ENCODE measurements at regions not wholly inside any gene's neighbourhood (a gene's known extent, or its start where the extent isn't known, plus 50 kb on each side); places are given as distances from the start of the nearest gene placed in this dataset.

- DNase-seq (ENCODE audit: low read depth) = no peak
Measured at GRCh38 chr6:23927935-23928334, 198.1 kb upstream of the NRSN1 start.

- DNase-seq (ENCODE audit: low read depth) = no peak
Measured at GRCh38 chr6:23929201-23929600, 196.8 kb upstream of the NRSN1 start.

- no peak for DNase-seq (ENCODE audit: low read depth)
Measured at GRCh38 chr6:23940466-23940865, 185.5 kb upstream of the NRSN1 start.

GRCh38 chr6:23951691-23952090 is 174.3 kb upstream of the NRSN1 start:
- DNase-seq (ENCODE audit: low read depth) = no peak

GRCh38 chr6:23952245-23952644 is 173.8 kb upstream of the NRSN1 start:
- DNase-seq (ENCODE audit: low read depth) = no peak

- no peak for DNase-seq (ENCODE audit: low read depth)
Measured at GRCh38 chr6:23953976-23954375, 172.0 kb upstream of the NRSN1 start.

- no peak for DNase-seq (ENCODE audit: low read depth)
Measured at GRCh38 chr6:23957017-23957416, 169.0 kb upstream of the NRSN1 start.

GRCh38 chr6:23964865-23965264 is 161.2 kb upstream of the NRSN1 start:
- no peak for DNase-seq (ENCODE audit: low read depth)

GRCh38 chr6:23969344-23969743 is 156.7 kb upstream of the NRSN1 start:
- DNase-seq (ENCODE audit: low read depth) = no peak

GRCh38 chr6:23977706-23978105 is 148.3 kb upstream of the NRSN1 start:
- no peak for DNase-seq (ENCODE audit: low read depth)

GRCh38 chr6:23980965-23981364 is 145.1 kb upstream of the NRSN1 start:
- no peak for DNase-seq (ENCODE audit: low read depth)

GRCh38 chr6:23981923-23982322 is 144.1 kb upstream of the NRSN1 start:
- no peak for DNase-seq (ENCODE audit: low read depth)

GRCh38 chr6:23983735-23984134 is 142.3 kb upstream of the NRSN1 start:
- no peak for DNase-seq (ENCODE audit: low read depth)

GRCh38 chr6:23985015-23985414 is 141.0 kb upstream of the NRSN1 start:
- DNase-seq (ENCODE audit: low read depth) = no peak

GRCh38 chr6:23989885-23990533 is 136.0 kb upstream of the NRSN1 start:
- no peak for DNase-seq (ENCODE audit: low read depth)

- no peak for DNase-seq (ENCODE audit: low read depth)
Measured at GRCh38 chr6:23994013-23994412, 132.0 kb upstream of the NRSN1 start.

- no peak for DNase-seq (ENCODE audit: low read depth)
Measured at GRCh38 chr6:24004062-24004461, 122.0 kb upstream of the NRSN1 start.

GRCh38 chr6:24004659-24005058 is 121.4 kb upstream of the NRSN1 start:
- DNase-seq (ENCODE audit: low read depth) = no peak

GRCh38 chr6:24006254-24006653 is 119.8 kb upstream of the NRSN1 start:
- DNase-seq (ENCODE audit: low read depth) = no peak

GRCh38 chr6:24009319-24009718 is 116.7 kb upstream of the NRSN1 start:
- DNase-seq (ENCODE audit: low read depth) = no peak

GRCh38 chr6:24010133-24010532 is 115.9 kb upstream of the NRSN1 start:
- DNase-seq (ENCODE audit: low read depth) = no peak

GRCh38 chr6:24016286-24016685 is 109.7 kb upstream of the NRSN1 start:
- DNase-seq (ENCODE audit: low read depth) = no peak

- DNase-seq (ENCODE audit: low read depth) = no peak
Measured at GRCh38 chr6:24016857-24017256, 109.2 kb upstream of the NRSN1 start.

GRCh38 chr6:24019393-24019792 is 106.6 kb upstream of the NRSN1 start:
- no peak for DNase-seq (ENCODE audit: low read depth)

- no peak for DNase-seq (ENCODE audit: low read depth)
Measured at GRCh38 chr6:24019830-24020229, 106.2 kb upstream of the NRSN1 start.
